Peyer's patch (tissue), 4 donors: ENCODE measurements at regions not wholly inside any gene's neighbourhood (a gene's known extent, or its start where the extent isn't known, plus 50 kb on each side); places are given as distances from the start of the nearest gene placed in this dataset.
"Not testable (repeated sequence)": the region's sequence is repeated elsewhere in the genome, so short reads cannot be mapped to it uniquely, and the experiment has no call there.

ENCODE experiments used
- DNase-seq, 3 donors: peaks; one replicate each; pipeline ENCODE4 v3.0.0-alpha.2; 2017 to 2019
- H3K27ac ChIP-seq, 4 donors: fragments of 200-600 bp; sonication (generic); one replicate each; pipeline ENCODE4 v1.5.1; 2016 to 2019
- H3K27me3 ChIP-seq, 2 donors: fragments of 200-600 bp; sonication (generic); one replicate each; pipeline ENCODE4 v1.5.1; 2019
- H3K36me3 ChIP-seq, 3 donors: fragments of 200-600 bp; sonication (generic); one replicate each; pipeline ENCODE4 v1.5.1; 2016 to 2019
- H3K4me1 ChIP-seq, 4 donors: fragments of 200-600 bp; sonication (generic); one replicate each; pipeline ENCODE4 v1.5.1; 2016 to 2019
- H3K4me3 ChIP-seq, 4 donors: fragments of 200-600 bp; sonication (generic); 1 replicate in 3 of 4; 2 replicates in 1 of 4; pipeline ENCODE4 v1.5.1; 2016 to 2019; ENCODE audit warnings: mild to moderate bottlenecking in 1 of 4
- H3K9me3 ChIP-seq, 4 donors: fragments of 200-600 bp; sonication (generic); one replicate each; pipeline ENCODE4 v1.5.1; 2016 to 2019; ENCODE audit warnings: mild to moderate bottlenecking in 1 of 4
- POLR2A ChIP-seq, 2 donors: fragments of 450-650 bp; IDR thresholded peaks; one replicate each; pipeline ENCODE4 v1.5.1; 2017; ENCODE audit warnings: antibody characterized with exemption in 2 of 2, mild to moderate bottlenecking in 2 of 2, moderate library complexity in 2 of 2
- TF ChIP-seq, protein P1 (sequence below), 6 experiments: fragments of 450-650 bp in 4 of 6; fragments of 200-600 bp in 2 of 6; sonication (generic) in 1 of 6; IDR thresholded peaks; one replicate each; pipeline ENCODE4 v1.5.1; 2017 to 2019; ENCODE audit warnings: antibody characterized with exemption in 6 of 6, mild to moderate bottlenecking in 3 of 6, moderate library complexity in 1 of 6

DNA sequence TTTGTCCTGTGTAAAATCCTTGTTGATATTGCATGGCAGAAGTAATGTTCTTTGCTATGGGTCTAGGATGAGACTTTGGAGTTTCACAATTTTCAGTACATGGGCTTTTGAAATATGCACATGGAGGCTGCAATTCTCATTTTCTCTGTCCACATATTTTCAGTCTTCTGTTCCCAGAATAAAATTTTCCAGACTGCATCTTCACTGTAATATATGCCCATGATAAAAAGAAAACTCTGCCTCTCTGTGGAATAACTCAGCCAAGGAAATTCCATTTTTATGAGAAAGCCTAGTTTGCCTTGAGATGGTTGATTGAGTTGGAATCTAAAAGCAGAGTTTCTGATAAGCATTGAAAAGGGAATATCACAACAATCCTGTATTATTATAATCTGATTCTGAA is 601.4 kb upstream of the AADAT start:
- Histone ChIP-seq H3K36me3 (no peaks in the 10 kb centered on the region), H3K27ac (no peak overlapping the region), H3K27me3 (no peaks in the 10 kb centered on the region), H3K4me1 (no peaks in the 10 kb centered on the region), H3K4me3 (no peak overlapping the region), H3K9me3 (no peaks in the 10 kb centered on the region)
- no peak for TF ChIP-seq POLR2A (IDR thresholded peaks at IDR 0.05)
- TF ChIP-seq, protein P1, sequence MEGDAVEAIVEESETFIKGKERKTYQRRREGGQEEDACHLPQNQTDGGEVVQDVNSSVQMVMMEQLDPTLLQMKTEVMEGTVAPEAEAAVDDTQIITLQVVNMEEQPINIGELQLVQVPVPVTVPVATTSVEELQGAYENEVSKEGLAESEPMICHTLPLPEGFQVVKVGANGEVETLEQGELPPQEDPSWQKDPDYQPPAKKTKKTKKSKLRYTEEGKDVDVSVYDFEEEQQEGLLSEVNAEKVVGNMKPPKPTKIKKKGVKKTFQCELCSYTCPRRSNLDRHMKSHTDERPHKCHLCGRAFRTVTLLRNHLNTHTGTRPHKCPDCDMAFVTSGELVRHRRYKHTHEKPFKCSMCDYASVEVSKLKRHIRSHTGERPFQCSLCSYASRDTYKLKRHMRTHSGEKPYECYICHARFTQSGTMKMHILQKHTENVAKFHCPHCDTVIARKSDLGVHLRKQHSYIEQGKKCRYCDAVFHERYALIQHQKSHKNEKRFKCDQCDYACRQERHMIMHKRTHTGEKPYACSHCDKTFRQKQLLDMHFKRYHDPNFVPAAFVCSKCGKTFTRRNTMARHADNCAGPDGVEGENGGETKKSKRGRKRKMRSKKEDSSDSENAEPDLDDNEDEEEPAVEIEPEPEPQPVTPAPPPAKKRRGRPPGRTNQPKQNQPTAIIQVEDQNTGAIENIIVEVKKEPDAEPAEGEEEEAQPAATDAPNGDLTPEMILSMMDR (IDR thresholded peaks at IDR 0.05): no peak
- DNase-seq: no peak

DNA sequence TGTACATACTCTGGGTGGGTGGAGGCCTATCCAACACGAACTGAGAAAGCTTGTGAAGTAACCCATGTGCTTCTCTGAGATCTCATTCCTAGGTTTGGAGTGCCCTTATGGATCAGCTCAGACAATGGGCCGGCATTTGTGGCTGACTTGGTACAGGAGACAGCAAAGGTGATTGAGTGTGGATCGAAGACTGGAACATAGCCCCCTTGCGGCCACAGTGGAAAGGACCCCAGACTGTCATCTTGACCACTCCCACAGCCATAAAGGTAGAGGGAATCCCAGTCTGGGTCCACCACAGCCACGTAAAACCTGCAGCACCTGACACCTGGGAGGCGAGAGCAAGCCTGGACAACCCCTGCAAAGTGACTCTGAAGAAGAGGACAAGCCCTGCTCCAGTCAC is 598.0 kb upstream of the AADAT start:
- Histone ChIP-seq H3K36me3 (no peaks in the 10 kb centered on the region), H3K27me3 (no peaks in the 10 kb centered on the region), H3K27ac (no peak overlapping the region), H3K4me3 (no peak overlapping the region), H3K9me3 (no peaks in the 10 kb centered on the region), H3K4me1 (no peaks in the 10 kb centered on the region)
- no peak for DNase-seq
- TF ChIP-seq POLR2A (IDR thresholded peaks at IDR 0.05): no peak
- TF ChIP-seq, protein P1 (IDR thresholded peaks at IDR 0.05): no peak

DNA sequence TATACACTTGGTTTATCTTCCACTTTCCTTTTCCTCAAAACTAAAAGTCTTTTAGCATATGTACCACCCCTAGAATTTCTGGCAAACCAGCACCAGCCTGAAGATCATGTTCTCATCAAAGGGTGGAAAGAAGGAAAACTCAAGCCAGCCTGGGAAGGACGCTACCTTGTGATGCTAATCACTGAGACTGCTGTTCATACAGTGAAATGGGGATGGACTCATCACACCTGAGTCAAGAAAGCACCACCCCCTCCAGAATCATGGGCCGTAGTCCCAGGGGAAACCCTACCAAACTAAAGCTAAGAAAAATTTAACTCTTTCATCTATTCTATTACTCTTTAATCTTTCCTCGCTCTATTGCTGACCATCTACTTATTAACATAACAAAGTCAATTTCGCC is 595.9 kb upstream of the AADAT start:
- not testable (repeated sequence) for H3K36me3 ChIP-seq, DNase-seq

DNA sequence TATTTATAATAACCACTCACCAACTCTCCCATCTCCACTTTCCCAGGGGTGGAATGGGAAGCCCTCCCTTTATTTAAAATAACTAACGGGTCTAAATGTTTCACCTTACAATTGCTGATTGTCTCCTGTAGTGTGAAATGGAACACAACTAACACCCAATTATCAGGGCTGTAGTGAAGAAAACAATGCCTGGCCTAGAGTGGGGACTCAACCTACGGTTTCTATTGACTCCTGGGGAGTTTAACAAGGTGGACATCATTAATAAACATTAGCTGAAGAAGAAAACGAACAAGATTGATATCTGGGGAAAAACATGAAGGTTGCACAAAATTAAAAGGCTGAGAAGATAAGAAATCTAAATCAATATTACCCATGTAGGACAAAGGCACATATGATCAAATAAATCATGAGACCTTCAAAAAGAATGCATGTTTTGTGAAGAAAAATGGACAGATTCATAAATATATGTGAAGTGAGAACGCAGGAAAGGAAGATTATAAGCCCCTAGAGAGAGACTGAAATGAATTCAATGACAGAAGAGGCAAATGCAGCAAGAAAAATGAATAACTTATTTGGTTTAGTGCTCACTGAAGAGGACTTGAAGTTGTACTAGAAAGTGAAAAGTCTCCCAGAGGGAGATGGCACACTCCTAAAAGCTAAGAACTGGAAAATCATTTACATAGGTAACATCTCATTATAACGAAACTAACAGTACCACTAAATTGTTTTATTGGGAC is 593.0 kb upstream of the AADAT start:
- H3K27ac ChIP-seq: no peak overlapping the region
- no peaks in the 10 kb centered on the region for H3K36me3 ChIP-seq
- no peaks in the 10 kb centered on the region for H3K9me3 ChIP-seq
- no peaks in the 10 kb centered on the region for H3K4me1 ChIP-seq
- no peak for DNase-seq
- no peaks in the 10 kb centered on the region for H3K27me3 ChIP-seq
- TF ChIP-seq, protein P1 (IDR thresholded peaks at IDR 0.05): no peak
- TF ChIP-seq POLR2A (IDR thresholded peaks at IDR 0.05): no peak
- no peak overlapping the region for H3K4me3 ChIP-seq

More for the DNA sequence above, 595.9 kb upstream of the AADAT start:
- H3K4me3 ChIP-seq, H3K9me3 ChIP-seq, H3K4me1 ChIP-seq, H3K27ac ChIP-seq, H3K27me3 ChIP-seq: not testable (repeated sequence)

DNA sequence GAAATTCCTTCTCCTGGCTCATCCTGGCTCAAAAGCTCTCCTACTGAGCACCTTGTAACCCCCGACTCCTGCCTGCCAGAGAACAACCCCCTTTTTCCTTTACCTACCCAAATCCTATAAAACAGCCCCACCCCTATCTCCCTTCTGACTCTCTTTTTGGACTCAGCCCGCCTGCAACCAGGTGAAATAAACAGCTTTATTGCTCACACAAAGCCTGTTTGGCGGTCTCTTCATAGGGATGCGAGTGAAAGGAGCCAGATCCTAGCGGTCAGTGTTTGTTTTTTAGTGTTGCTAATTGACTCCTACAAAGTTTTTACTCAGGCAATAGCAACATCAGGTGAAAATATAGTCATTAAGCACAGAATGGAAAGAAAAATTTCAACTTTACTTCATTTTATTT is 592.3 kb upstream of the AADAT start:
- not testable (repeated sequence) for H3K9me3 ChIP-seq, H3K27ac ChIP-seq, H3K36me3 ChIP-seq, H3K4me3 ChIP-seq, DNase-seq, H3K4me1 ChIP-seq, H3K27me3 ChIP-seq

DNA sequence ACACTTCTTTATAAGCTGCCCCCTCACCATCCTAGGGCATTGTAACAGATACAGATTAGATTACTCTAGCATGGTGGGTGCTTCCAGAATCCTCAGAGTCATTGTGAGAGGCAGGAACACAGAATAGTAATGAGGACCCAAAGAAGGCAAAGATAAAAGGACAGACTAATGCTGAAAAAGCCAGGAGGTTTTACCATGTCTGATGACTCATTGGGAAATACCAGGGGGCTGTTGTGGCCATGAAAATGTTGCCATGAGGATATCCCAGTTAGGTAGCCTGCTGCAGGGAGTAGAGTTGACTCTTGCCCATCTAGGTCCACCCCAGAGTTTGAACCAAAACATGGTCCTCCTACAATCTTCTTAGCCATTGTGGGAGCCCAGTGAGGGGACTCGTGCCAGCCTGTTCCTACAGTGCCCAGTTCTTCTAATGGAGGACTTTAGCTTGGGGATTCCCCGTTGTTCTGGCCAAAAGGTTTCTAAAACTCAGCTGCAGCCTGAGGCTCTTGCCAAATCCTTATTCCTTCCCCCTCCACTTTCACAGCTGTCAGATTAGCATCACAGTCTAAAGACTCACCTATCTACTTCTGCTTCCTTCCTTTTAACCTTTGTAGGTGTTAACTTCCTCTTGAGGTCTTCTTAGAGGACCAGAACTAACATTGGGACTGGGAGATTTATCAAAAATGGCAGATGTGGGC is 586.0 kb upstream of the AADAT start:
- Histone ChIP-seq H3K4me1 (no peaks in the 10 kb centered on the region), H3K9me3 (no peaks in the 10 kb centered on the region), H3K4me3 (no peak overlapping the region), H3K27ac (no peak overlapping the region), H3K27me3 (no peaks in the 10 kb centered on the region), H3K36me3 (no peaks in the 10 kb centered on the region)
- no peak for DNase-seq
- TF ChIP-seq, protein P1 (IDR thresholded peaks at IDR 0.05): no peak
- TF ChIP-seq POLR2A (IDR thresholded peaks at IDR 0.05): no peak
